HG02571 (cell line): ENCODE measurements at regions not wholly inside any gene's neighbourhood (a gene's known extent, or its start where the extent isn't known, plus 50 kb on each side); places are given as distances from the start of the nearest gene placed in this dataset.

Experiments used
- ATAC-seq: cut with Tn5 transposase; IDR thresholded peaks from one replicate; pipeline ENCODE4 v1.9.1; 2021; ENCODE audit warnings: mild to moderate bottlenecking, moderate library complexity; ENCODE audit not compliant: unreplicated experiment

- no peak for ATAC-seq
These were observed 558.2 kb upstream of the CITED2 start for GRCh38 chr6:139932671-139933070.

GRCh38 chr6:139931747-139932146 lies 557.3 kb upstream of the CITED2 start:
- ATAC-seq, result no peak

DNA sequence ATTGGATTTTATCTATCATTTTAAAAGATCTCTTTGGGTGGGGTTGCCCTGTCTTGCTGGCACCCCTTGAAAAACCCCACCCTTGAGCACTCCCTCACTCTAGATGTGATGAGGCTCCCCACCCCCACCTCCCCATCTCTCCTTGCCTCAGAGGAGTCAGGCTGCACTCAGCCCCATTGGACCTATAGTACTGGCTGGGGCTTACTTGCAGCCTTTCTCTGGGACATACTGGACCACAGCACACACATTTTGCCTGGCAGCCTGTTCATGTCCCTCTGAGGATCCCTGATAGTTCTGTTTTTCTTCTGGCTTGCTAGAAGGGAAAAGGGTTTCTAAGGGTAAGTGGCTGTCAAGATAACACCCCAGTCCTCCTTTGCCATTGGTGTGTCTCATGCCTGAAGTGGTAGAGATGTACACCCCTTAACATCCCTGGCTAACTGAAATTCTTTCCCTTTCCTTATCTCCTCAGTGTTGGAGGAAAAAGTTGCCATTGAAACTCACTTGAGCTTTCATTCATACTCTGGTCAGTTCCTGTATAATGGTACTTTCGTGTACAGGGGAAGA lies 553.4 kb upstream of the CITED2 start:
- ATAC-seq, result no peak

DNA sequence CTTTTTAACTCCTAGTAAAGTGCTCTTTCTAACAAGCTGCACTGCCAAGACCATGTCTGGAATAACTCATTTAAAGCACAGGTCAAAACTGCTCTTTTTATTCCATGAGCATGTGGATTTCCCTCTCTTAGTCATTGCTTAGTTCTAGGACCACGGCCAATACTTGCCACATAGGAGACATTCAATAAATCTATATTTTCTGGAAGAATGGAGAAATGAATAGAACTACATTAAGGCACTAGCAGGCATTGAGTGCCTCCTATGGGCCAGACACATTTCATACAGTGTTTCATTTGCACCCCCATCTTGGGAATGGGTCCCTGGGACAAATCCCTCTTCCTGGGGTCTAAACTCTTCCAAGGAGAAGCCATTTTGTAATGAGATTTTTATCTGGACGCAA lies 552.8 kb upstream of the CITED2 start:
- no peak for ATAC-seq

- ATAC-seq, result no peak
These were observed 552.3 kb upstream of the CITED2 start for GRCh38 chr6:139926711-139927110.

GRCh38 chr6:139925894-139926641 lies 551.6 kb upstream of the CITED2 start:
- ATAC-seq, result no peak

GRCh38 chr6:139923964-139924475 lies 549.6 kb upstream of the CITED2 start:
- no peak for ATAC-seq

- no peak for ATAC-seq
These were observed 547.8 kb upstream of the CITED2 start for GRCh38 chr6:139922236-139922635.

- no peak for ATAC-seq
These were observed 546.3 kb upstream of the CITED2 start for GRCh38 chr6:139920776-139921100.

DNA sequence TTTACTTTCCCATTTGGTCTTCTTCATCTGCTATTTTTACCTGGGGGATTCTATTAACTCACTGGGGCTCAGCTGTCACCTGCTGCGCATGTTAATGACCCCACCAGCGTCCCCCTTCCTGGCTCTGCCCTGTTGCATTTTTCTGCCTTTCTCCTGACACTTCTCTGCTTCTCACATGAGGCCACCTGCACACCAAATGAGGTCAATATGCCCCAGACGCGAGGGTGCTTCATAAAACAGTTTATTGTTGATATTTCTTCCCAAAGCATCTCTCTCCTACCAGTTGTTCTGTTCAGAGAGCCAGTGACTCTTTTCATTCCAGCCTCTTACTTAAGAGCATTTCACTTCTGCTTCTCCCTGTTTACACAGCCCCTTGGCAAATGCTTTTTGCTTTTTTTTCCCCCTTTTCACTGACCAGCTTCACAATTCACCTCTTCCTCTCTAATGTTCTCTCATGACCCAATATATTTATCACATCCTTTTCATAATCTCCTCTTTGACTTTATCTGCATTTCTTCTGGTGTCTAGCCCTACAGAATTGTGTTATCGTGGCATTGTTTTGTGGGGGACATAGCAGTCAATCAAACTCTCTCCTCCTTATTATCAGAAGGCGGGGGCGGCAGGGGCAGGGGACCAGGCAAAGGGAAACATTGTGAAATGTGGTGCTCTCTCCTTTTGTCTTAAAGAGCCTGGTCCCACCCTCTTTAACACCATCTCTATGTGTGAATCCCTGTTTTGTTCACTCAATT lies 545.8 kb upstream of the CITED2 start:
- no peak for ATAC-seq

DNA sequence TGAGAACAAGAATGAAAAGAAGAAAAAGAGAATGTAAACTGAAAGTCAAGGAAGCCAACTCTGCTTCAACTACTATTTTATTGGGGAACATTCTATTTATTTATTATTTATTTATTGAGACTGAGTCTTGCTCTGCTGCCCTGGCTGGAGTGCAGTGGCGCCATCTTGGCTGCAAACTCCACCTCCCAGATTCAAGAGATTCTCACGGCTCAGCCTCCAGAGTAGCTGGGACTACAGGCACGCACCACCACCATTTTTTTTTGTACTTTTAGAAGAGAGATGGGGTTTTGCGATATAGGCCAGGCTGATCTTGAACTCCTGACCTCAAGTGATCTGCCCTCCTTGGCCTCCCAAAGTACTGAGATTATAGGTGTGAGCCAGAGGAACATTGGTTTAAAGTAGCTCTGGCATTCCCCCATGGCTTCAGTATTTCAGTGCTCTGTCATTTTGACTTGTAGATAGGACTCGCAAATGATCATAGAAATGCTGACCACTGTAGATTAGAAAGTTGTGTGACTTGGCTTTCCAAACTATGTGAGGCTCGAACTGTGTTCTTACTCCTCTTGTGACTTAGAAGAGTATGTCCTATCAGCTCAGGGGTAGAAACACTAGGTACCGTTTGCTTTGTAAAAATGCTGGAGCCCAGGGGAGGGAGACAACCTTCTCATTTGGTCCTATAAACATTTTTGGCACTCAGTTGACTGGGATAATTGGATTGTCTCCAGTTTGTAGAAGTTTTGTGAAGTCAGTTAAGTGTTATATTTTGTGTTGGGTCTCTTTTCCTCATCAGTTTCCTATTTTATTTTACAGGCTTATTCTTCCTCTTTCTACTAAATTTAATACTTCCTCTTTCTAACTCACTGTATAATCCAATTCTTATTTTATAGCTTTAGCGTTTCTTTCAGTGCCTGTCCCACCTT lies 544.9 kb upstream of the CITED2 start:
- ATAC-seq, result no peak

- ATAC-seq, result no peak
These were observed 543.6 kb upstream of the CITED2 start for GRCh38 chr6:139917951-139918630.

DNA sequence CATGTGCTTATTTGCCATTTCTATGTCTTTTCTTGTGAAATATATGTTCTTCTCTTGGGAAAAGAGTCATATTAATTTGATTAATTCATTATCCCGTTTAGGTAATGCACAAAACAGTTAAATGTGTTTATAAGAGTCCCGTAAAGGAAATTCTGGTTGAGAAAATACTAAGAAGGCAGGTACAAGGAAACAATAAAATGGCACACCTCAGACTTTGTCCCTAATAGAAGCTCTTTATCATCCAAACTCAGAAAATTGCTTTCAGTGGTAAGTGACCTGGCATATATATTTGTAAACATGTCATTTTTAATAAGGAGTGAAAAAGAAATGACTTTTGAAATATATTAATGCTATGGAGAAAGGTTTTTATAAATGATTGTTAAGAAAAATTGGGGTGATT lies 540.5 kb upstream of the CITED2 start:
- ATAC-seq, result no peak

DNA sequence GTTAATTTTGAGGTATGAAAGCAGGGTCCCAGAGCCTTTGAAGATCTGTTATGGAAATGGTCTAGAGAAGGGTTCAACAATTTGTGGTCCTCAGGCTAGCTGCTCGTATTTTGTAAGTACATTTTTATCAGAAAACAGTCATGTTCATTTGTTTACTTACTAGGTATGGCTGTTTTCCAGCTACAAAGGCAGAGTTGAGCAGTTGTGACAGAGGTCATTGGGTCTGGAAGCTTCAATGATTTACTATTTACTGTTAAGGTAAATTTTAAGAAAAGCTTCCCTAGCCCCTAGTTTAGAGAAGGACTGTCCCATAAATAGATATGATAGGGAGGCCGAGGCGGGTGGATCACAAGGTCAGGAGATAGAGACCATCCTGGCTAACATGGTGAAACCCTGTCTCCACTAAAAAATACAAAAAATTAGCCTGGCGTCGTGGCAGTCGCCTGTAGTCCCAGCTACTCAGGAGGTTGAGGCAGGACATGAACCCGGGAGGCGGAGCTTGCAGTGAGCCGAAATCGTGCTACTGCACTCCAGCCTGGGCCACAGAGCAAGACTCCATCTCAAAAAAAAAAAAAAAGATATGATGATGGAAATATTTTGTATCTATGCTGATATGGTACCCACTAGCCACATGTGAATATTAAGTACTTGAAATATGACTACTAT lies 538.4 kb upstream of the CITED2 start:
- ATAC-seq, result no peak

- no peak for ATAC-seq
These were observed 535.5 kb upstream of the CITED2 start for GRCh38 chr6:139909992-139910391.

GRCh38 chr6:139905404-139906052 lies 531.1 kb upstream of the CITED2 start:
- ATAC-seq, result no peak

DNA sequence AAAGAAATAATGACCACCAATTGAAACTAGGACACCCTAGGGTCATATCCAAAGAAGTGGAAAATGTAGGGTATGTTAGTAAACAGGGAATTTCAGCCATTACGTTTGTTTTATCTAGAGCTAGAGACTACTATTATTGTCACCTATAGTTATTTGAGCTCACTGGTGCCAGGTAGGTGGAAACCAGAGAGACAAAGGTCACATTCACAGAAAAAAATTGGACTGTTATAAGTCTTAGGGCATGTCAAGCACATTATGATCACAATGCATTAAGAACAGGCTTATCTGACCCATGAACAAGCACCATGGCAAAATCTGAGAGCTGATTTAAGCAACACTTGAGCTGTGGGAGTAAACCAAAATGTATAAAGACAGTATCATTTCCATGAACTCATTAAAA lies 530.1 kb upstream of the CITED2 start:
- ATAC-seq, result no peak

GRCh38 chr6:139904158-139904533 lies 529.7 kb upstream of the CITED2 start:
- ATAC-seq, result no peak

DNA sequence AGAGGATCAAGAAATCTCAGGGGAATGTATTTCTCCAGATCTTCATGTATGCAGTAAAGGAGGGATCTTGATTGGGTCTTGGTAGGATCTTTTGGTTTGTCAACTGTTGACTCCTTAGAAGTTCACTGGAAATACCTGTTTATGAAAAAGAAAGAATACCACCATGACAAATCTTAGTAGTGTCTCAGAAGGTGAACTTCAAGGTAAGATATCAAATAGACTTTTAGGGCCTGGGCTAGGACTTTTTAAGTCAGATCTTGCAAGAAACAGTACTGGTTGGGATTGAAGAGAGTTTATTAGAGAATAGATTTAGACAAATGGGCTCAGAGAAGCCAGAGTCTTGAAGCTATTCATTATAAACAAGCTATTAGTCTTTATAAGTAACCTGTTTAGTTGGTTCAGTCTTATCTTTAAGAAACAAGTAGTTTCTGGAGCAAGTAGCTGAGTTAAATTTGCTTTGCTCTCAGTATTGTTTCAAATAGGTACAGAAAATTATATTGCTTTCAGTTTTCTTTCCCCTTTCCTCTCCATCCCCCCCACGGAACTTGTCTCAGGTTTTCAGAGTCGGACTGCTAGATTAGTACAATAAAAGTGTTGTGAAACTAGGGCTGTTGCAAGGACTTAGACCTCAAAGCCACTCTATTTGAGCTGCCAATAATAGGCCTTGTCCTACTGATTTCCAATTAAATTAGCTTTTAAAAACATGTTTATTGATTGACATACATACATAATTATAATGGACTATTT lies 529.1 kb upstream of the CITED2 start:
- peak; percentile 99 for ATAC-seq
